ENCODE measurements at regions not wholly inside any gene's neighbourhood (a gene's known extent, or its start where the extent isn't known, plus 50 kb on each side); places are given as distances from the start of the nearest gene placed in this dataset.
"Not testable (repeated sequence)": the region's sequence is repeated elsewhere in the genome, so short reads cannot be mapped to it uniquely, and the experiment has no call there.

DNA sequence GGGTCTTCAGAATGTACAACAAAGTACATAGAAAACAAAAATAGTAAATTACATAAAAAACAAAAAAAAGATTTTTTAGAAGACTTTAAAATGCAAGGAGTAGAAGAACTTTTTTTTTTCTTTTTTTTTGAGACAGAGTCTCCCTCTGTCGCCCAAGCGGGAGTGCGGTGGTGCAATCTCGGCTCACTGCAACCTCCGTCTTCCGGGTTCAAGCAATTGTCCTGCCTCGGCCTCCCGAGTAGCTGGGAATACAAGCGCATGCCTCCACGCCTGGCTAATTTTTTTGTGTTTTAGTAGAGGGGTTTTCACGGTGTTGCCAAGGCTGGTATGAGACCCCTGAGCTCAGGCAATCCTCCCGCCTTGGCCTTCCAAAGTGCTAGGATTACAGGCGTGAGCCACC is 104.5 kb upstream of the ZC3H15 start:
- no peak overlapping the region for H3K4me3 ChIP-seq
- no peaks in the 10 kb centered on the region for H3K27me3 ChIP-seq
- H3K4me1 ChIP-seq, result no peaks in the 10 kb centered on the region
- no peak overlapping the region for H3K27ac ChIP-seq
- no peaks in the 10 kb centered on the region for H3K36me3 ChIP-seq
- ATAC-seq, result no peak
- 94 to 95% methylated on average over 5 to 12 of the region's 13 CpGs for WGBS, 2 donors (ENCODE audit: low coverage in 1 of 2)
- TF ChIP-seq POLR2A (IDR thresholded peaks at IDR 0.05) (no peak), EP300 (IDR thresholded peaks at IDR 0.05) (no peak), POLR2AphosphoS5 (IDR thresholded peaks at IDR 0.05) (no peak)
- TF ChIP-seq, protein P1, sequence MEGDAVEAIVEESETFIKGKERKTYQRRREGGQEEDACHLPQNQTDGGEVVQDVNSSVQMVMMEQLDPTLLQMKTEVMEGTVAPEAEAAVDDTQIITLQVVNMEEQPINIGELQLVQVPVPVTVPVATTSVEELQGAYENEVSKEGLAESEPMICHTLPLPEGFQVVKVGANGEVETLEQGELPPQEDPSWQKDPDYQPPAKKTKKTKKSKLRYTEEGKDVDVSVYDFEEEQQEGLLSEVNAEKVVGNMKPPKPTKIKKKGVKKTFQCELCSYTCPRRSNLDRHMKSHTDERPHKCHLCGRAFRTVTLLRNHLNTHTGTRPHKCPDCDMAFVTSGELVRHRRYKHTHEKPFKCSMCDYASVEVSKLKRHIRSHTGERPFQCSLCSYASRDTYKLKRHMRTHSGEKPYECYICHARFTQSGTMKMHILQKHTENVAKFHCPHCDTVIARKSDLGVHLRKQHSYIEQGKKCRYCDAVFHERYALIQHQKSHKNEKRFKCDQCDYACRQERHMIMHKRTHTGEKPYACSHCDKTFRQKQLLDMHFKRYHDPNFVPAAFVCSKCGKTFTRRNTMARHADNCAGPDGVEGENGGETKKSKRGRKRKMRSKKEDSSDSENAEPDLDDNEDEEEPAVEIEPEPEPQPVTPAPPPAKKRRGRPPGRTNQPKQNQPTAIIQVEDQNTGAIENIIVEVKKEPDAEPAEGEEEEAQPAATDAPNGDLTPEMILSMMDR (IDR thresholded peaks at IDR 0.05), result no peak
- H3K9me3 ChIP-seq, result peaks cover 0 to 13% (median 0%) of the 10 kb centered on the region in 3 donors

DNA sequence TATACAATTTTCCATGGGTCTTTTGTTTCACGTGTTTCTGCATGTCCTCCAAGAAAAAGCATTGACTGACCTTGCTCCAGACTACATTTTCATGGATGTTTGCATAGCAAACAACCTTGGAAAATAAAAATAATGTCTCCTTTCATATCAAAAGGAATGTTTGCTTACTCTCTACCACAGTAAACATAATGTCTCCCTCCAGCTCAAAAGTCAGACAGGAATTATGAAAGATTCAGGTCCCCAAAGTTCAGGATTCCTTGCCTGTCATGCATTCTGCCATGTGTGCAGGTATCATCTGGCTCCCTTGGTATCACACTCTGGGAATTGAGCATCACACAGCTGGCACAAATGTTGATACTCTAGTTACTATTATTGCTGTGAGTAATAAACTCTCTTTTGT is 103.1 kb upstream of the ZC3H15 start:
- Histone ChIP-seq H3K27me3 (no peaks in the 10 kb centered on the region), H3K4me1 (no peaks in the 10 kb centered on the region), H3K27ac (no peak overlapping the region), H3K9me3 (peaks cover 0 to 15% (median 0%) of the 10 kb centered on the region in 3 donors), H3K4me3 (no peak overlapping the region), H3K36me3 (no peaks in the 10 kb centered on the region)
- ATAC-seq, result no peak
- TF ChIP-seq POLR2A (IDR thresholded peaks at IDR 0.05) (no peak), POLR2AphosphoS5 (IDR thresholded peaks at IDR 0.05) (no peak), EP300 (IDR thresholded peaks at IDR 0.05) (no peak)
- TF ChIP-seq, protein P1 (IDR thresholded peaks at IDR 0.05), result no peak
- WGBS, 2 donors (ENCODE audit: low coverage in 1 of 2), result 72% methylated on average over 1 of the region's 1 CpG

DNA sequence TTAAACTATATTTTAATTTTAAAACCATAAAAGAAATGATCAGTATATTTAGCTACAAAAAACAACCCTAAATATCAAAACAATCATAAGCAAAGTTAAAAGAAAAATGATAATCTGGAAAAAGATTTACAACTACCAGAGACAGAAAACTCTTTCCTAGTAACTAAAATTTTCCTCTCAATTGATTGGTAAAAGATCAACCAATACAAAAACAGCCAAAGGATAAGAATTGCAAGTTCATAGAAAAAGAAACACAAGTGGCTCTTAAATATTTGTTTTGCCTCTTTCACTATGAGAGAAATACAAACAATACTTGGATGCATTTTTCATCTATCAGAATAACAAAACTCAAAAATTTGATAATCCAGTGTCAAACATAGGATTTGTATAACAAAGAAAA is 101.8 kb upstream of the ZC3H15 start:
- TF ChIP-seq POLR2A (IDR thresholded peaks at IDR 0.05) (no peak), EP300 (IDR thresholded peaks at IDR 0.05) (no peak), POLR2AphosphoS5 (IDR thresholded peaks at IDR 0.05) (no peak)
- TF ChIP-seq, protein P1 (IDR thresholded peaks at IDR 0.05), result no peak
- no peaks in the 10 kb centered on the region for H3K27me3 ChIP-seq
- H3K36me3 ChIP-seq, result no peaks in the 10 kb centered on the region
- H3K27ac ChIP-seq, result no peak overlapping the region
- no peak for ATAC-seq
- no peaks in the 10 kb centered on the region for H3K4me1 ChIP-seq
- H3K4me3 ChIP-seq, result no peak overlapping the region
- peaks cover 0 to 15% (median 0%) of the 10 kb centered on the region in 3 donors for H3K9me3 ChIP-seq

DNA sequence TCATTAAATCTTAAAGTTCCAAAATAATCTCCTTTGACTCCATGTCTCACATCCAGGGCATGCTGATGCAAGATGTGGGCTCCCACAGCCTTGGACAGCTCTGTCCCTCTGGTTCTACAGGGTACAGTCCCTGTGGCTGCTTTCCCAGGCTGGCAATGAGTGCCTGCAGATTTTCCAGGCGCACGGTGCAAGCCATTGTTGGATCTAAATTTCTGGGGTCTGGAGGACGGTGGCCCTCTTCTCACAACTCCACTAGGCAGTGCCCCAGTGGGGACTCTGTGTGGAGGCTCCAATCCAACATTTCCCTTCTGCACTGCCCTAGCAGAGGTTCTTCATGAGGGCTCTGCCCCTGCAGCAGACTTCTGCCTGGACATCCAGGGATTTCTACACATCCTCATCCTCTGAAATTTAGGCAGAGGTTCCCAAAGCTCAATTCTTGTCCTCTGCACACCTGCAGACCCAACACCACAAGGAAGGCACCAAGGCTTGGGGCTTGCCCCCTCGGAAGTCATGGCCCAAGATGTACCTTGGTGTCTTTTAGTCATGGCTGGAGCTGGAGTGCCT is 100.3 kb upstream of the ZC3H15 start:
- H3K27me3 ChIP-seq, result not testable (repeated sequence)
- WGBS, 2 donors (ENCODE audit: low coverage in 1 of 2), result no CpG with 5 or more reads among the region's 4 CpGs

DNA sequence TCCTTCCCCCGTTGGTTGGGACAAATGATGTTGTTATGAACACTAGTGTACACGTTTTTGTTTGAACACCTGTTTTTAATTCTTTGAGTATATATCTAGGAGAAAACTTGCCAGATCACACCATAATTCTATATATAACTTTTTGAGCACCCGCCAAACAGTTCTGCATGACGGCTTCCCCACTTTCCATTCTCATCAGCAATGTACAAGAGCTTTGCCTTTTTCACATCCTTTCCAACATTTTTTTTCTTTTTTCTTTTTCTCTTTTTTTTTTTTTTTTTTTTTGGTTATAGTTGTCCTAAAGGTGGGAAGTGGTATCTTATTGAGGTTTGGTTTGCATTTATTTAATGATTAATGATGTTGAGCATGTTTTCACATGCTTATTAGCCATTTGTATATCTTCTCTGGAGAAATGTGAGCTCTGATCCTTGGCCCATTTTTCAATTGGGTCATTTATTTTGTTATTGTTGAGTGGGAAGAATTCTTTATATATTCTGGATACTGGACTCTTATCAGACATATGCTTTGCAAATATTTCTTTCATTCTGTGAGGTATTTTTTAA is 86.9 kb upstream of the ZC3H15 start:
- WGBS, 2 donors (ENCODE audit: low coverage in 1 of 2), result 57 to 61% methylated on average over 2 to 4 of the region's 4 CpGs
- ATAC-seq, result no peak
- H3K27me3 ChIP-seq, result no peaks in the 10 kb centered on the region
- no peak overlapping the region for H3K27ac ChIP-seq
- H3K4me3 ChIP-seq, result no peak overlapping the region
- TF ChIP-seq EP300 (IDR thresholded peaks at IDR 0.05) (no peak), POLR2AphosphoS5 (IDR thresholded peaks at IDR 0.05) (no peak), POLR2A (IDR thresholded peaks at IDR 0.05) (no peak)
- TF ChIP-seq, protein P1 (IDR thresholded peaks at IDR 0.05), result no peak
- no peaks in the 10 kb centered on the region for H3K36me3 ChIP-seq
- no peaks in the 10 kb centered on the region for H3K4me1 ChIP-seq
- no peaks in the 10 kb centered on the region for H3K9me3 ChIP-seq

More for the DNA sequence above, 100.3 kb upstream of the ZC3H15 start:
- peaks cover 0 to 22% (median 0%) of the 10 kb centered on the region in 3 donors for H3K9me3 ChIP-seq
- H3K4me3 ChIP-seq, ATAC-seq, H3K36me3 ChIP-seq, H3K27ac ChIP-seq, H3K4me1 ChIP-seq: not testable (repeated sequence)
